Naive thymus-derived CD4-positive, alpha-beta T cell (primary cell): ENCODE measurements at regions not wholly inside any gene's neighbourhood (a gene's known extent, or its start where the extent isn't known, plus 50 kb on each side); places are given as distances from the start of the nearest gene placed in this dataset.

ENCODE experiments used
- ATAC-seq: fragments of 150-1000 bp; cut with Tn5 transposase; 2 replicates; pipeline ENCODE4 v1.10.0; 2021; ENCODE audit warnings: mild to moderate bottlenecking, moderate library complexity
- CTCF ChIA-PET: fragments of 350-600 bp; sonication (Branson Sonifier 250); formaldehyde crosslinking; loops from one replicate; lab custom pipeline; 2021; ENCODE audit warnings: antibody characterized with exemption; lab: Charles Lee
- POLR2A ChIA-PET: fragments of 350-600 bp; sonication (Branson Sonifier 250); formaldehyde crosslinking; loops from one replicate; lab custom pipeline; 2021; ENCODE audit warnings: antibody characterized with exemption, inconsistent platforms; lab: Charles Lee
- DNase-seq, 9 donors: peaks; one replicate each; pipeline versions ENCODE4 v3.0.0 to v3.0.0-alpha.2; 2020 to 2022; ENCODE audit warnings: mixed read lengths in 1 of 9
- H3K27ac ChIP-seq: one replicate; pipeline ENCODE4 v1.7.0; 2013; ENCODE audit warnings: mild to moderate bottlenecking, low read depth, low read length, moderate library complexity
- H3K27me3 ChIP-seq, 2 donors: one replicate each; pipeline ENCODE4 v1.7.0; 2013; ENCODE audit warnings: low read length in 2 of 2, mild to moderate bottlenecking in 2 of 2, moderate library complexity in 2 of 2; ENCODE audit not compliant: control insufficient read depth in 2 of 2, insufficient read depth in 2 of 2
- H3K36me3 ChIP-seq, 3 experiments: 1 replicate in 2 of 3; 2 replicates in 1 of 3; pipeline ENCODE4 v1.7.0; 2013; ENCODE audit warnings: low read length in 3 of 3, mild to moderate bottlenecking in 3 of 3, moderate library complexity in 1 of 3; ENCODE audit not compliant: insufficient read depth in 3 of 3, control insufficient read depth in 2 of 3
- H3K4me1 ChIP-seq, 2 donors: one replicate each; pipeline ENCODE4 v1.7.0; 2013; ENCODE audit warnings: low read length in 2 of 2, mild to moderate bottlenecking in 2 of 2, moderate library complexity in 1 of 2; ENCODE audit not compliant: control insufficient read depth in 2 of 2, insufficient read depth in 2 of 2
- H3K4me3 ChIP-seq: 2 replicates; pipeline ENCODE4 v1.7.0; 2013; ENCODE audit warnings: mild to moderate bottlenecking, low read length
- H3K9me3 ChIP-seq, 3 experiments: 1 replicate in 2 of 3; 2 replicates in 1 of 3; pipeline ENCODE4 v1.7.0; 2013; ENCODE audit warnings: low read length in 3 of 3; ENCODE audit not compliant: control insufficient read depth in 2 of 3
- H3K27ac Mint-ChIP-seq, 9 donors: one replicate each; pipeline ENCODE4 v1.8.0; 2020 to 2022; ENCODE audit warnings: mixed read lengths in 9 of 9, mild to moderate bottlenecking in 8 of 9, moderate library complexity in 5 of 9, inconsistent platforms in 2 of 9
- H3K27me3 Mint-ChIP-seq, 5 donors: one replicate each; pipeline ENCODE4 v1.8.0; 2021 to 2022; ENCODE audit warnings: mixed read lengths in 5 of 5, mild to moderate bottlenecking in 1 of 5
- H3K36me3 Mint-ChIP-seq, 5 donors: one replicate each; pipeline ENCODE4 v1.8.0; 2020 to 2022; ENCODE audit warnings: mixed read lengths in 5 of 5, mild to moderate bottlenecking in 3 of 5, inconsistent platforms in 1 of 5
- H3K4me1 Mint-ChIP-seq, 7 donors: one replicate each; pipeline ENCODE4 v1.8.0; 2020 to 2022; ENCODE audit warnings: mixed read lengths in 7 of 7, mild to moderate bottlenecking in 3 of 7, inconsistent platforms in 1 of 7
- H3K4me3 Mint-ChIP-seq, 10 donors: one replicate each; pipeline ENCODE4 v1.8.0; 2020 to 2022; ENCODE audit warnings: mild to moderate bottlenecking in 10 of 10, mixed read lengths in 10 of 10, moderate library complexity in 6 of 10, inconsistent platforms in 2 of 10
- H3K9me3 Mint-ChIP-seq, 11 donors: one replicate each; pipeline ENCODE4 v1.8.0; 2020 to 2022; ENCODE audit warnings: mixed read lengths in 11 of 11, mild to moderate bottlenecking in 4 of 11, inconsistent platforms in 1 of 11, moderate library complexity in 1 of 11
- intact Hi-C, 2 donors: fragments of 100-400 bp; cut with micrococcal nuclease; formaldehyde crosslinking; loops; one replicate each; pipeline ENCODE4 v1.15.1; 2023

GRCh38 chr6:22362361-22362760, 65.5 kb upstream of the PRL start:
- Histone ChIP-seq H3K9me3 (no peaks in the 10 kb centered on the region), H3K4me3 (no peak overlapping the region), H3K4me1 (no peaks in the 10 kb centered on the region), H3K36me3 (no peaks in the 10 kb centered on the region), H3K27me3 (no peaks in the 10 kb centered on the region), H3K27ac (no peak overlapping the region)
- Mint-ChIP-seq H3K4me1 (peaks cover 0 to 6% (median 0%) of the 10 kb centered on the region in 7 donors), H3K27me3 (peaks cover 0 to 5% (median 0%) of the 10 kb centered on the region in 5 donors), H3K27ac (no peak overlapping the region), H3K36me3 (no peaks in the 10 kb centered on the region), H3K4me3 (no peak overlapping the region), H3K9me3 (peaks cover 0 to 7% (median 3%) of the 10 kb centered on the region in 11 donors)
- intact Hi-C loops, result no loop called here
- no peak for ATAC-seq
- ChIA-PET CTCF (no interaction called here), POLR2A (no interaction called here)
- DNase-seq, result no peak

- POLR2A ChIA-PET, result no interaction called here
- peaks cover 0 to 6% (median 0%) of the 10 kb centered on the region in 7 donors for H3K4me1 Mint-ChIP-seq
- no peaks in the 10 kb centered on the region for H3K27me3 ChIP-seq
- no peak for ATAC-seq
- no peaks in the 10 kb centered on the region for H3K4me1 ChIP-seq
- peaks cover 0 to 7% (median 3%) of the 10 kb centered on the region in 11 donors for H3K9me3 Mint-ChIP-seq
- H3K27ac ChIP-seq, result no peak overlapping the region
- H3K4me3 Mint-ChIP-seq, result no peak overlapping the region
- intact Hi-C loops, result no loop called here
- H3K9me3 ChIP-seq, result no peaks in the 10 kb centered on the region
- H3K36me3 Mint-ChIP-seq, result no peaks in the 10 kb centered on the region
- CTCF ChIA-PET, result no interaction called here
- H3K4me3 ChIP-seq, result no peak overlapping the region
- H3K27ac Mint-ChIP-seq, result no peak overlapping the region
- DNase-seq, result no peak
- no peaks in the 10 kb centered on the region for H3K36me3 ChIP-seq
- peaks cover 0 to 5% (median 0%) of the 10 kb centered on the region in 5 donors for H3K27me3 Mint-ChIP-seq
Measured at GRCh38 chr6:22363166-22363713, 66.4 kb upstream of the PRL start.

- H3K36me3 Mint-ChIP-seq, result no peaks in the 10 kb centered on the region
- no peak overlapping the region for H3K27ac ChIP-seq
- H3K4me1 Mint-ChIP-seq, result peaks cover 0 to 6% (median 0%) of the 10 kb centered on the region in 7 donors
- intact Hi-C loops, result no loop called here
- CTCF ChIA-PET, result no interaction called here
- H3K36me3 ChIP-seq, result no peaks in the 10 kb centered on the region
- ATAC-seq (no peak), DNase-seq (no peak)
- H3K27ac Mint-ChIP-seq, result no peak overlapping the region
- POLR2A ChIA-PET, result no interaction called here
- H3K27me3 Mint-ChIP-seq, result peaks cover 0 to 5% (median 0%) of the 10 kb centered on the region in 5 donors
- H3K4me1 ChIP-seq, result no peaks in the 10 kb centered on the region
- H3K4me3 ChIP-seq, result no peak overlapping the region
- H3K27me3 ChIP-seq, result no peaks in the 10 kb centered on the region
- H3K4me3 Mint-ChIP-seq, result no peak overlapping the region
- no peaks in the 10 kb centered on the region for H3K9me3 ChIP-seq
- H3K9me3 Mint-ChIP-seq, result peaks cover 0 to 7% (median 3%) of the 10 kb centered on the region in 11 donors
Measured at GRCh38 chr6:22363714-22364239, 66.9 kb upstream of the PRL start.

GRCh38 chr6:22364306-22364705, 67.5 kb upstream of the PRL start:
- ChIA-PET CTCF (no interaction called here), POLR2A (no interaction called here)
- no peaks in the 10 kb centered on the region for H3K9me3 ChIP-seq
- H3K27me3 ChIP-seq, result no peaks in the 10 kb centered on the region
- peaks cover 0 to 7% (median 2%) of the 10 kb centered on the region in 11 donors for H3K9me3 Mint-ChIP-seq
- H3K27ac ChIP-seq, result no peak overlapping the region
- H3K36me3 ChIP-seq, result no peaks in the 10 kb centered on the region
- H3K4me1 Mint-ChIP-seq, result peaks cover 0 to 6% (median 0%) of the 10 kb centered on the region in 7 donors
- H3K27ac Mint-ChIP-seq, result no peak overlapping the region
- H3K36me3 Mint-ChIP-seq, result no peaks in the 10 kb centered on the region
- peaks cover 0 to 2% (median 0%) of the 10 kb centered on the region in 5 donors for H3K27me3 Mint-ChIP-seq
- DNase-seq (no peak), ATAC-seq (no peak)
- H3K4me3 Mint-ChIP-seq, result no peak overlapping the region
- intact Hi-C loops, result no loop called here
- no peaks in the 10 kb centered on the region for H3K4me1 ChIP-seq
- no peak overlapping the region for H3K4me3 ChIP-seq

GRCh38 chr6:22366214-22366613, 69.4 kb upstream of the PRL start:
- DNase-seq (no peak), ATAC-seq (peak; percentile 57)
- Mint-ChIP-seq H3K4me1 (peaks cover 0 to 6% (median 0%) of the 10 kb centered on the region in 7 donors), H3K36me3 (no peaks in the 10 kb centered on the region), H3K4me3 (no peak overlapping the region), H3K27me3 (no peaks in the 10 kb centered on the region), H3K27ac (no peak overlapping the region), H3K9me3 (peaks cover 0 to 9% (median 0%) of the 10 kb centered on the region in 11 donors)
- H3K9me3 ChIP-seq, result no peaks in the 10 kb centered on the region
- H3K27ac ChIP-seq, result no peak overlapping the region
- H3K4me1 ChIP-seq, result no peaks in the 10 kb centered on the region
- H3K36me3 ChIP-seq, result no peaks in the 10 kb centered on the region
- no peaks in the 10 kb centered on the region for H3K27me3 ChIP-seq
- ChIA-PET CTCF (no interaction called here), POLR2A (no interaction called here)
- no peak overlapping the region for H3K4me3 ChIP-seq
- intact Hi-C loops, result no loop called here

GRCh38 chr6:22367346-22367745, 70.5 kb upstream of the PRL start:
- intact Hi-C loops, result no loop called here
- DNase-seq (no peak), ATAC-seq (no peak)
- no peak overlapping the region for H3K27ac Mint-ChIP-seq
- H3K9me3 Mint-ChIP-seq, result peaks cover 0 to 9% (median 0%) of the 10 kb centered on the region in 11 donors
- Histone ChIP-seq H3K4me3 (no peak overlapping the region), H3K27ac (no peak overlapping the region), H3K36me3 (no peaks in the 10 kb centered on the region), H3K4me1 (no peaks in the 10 kb centered on the region), H3K9me3 (no peaks in the 10 kb centered on the region), H3K27me3 (no peaks in the 10 kb centered on the region)
- H3K4me1 Mint-ChIP-seq, result peaks cover 0 to 6% (median 0%) of the 10 kb centered on the region in 7 donors
- H3K36me3 Mint-ChIP-seq, result no peaks in the 10 kb centered on the region
- H3K27me3 Mint-ChIP-seq, result no peaks in the 10 kb centered on the region
- ChIA-PET CTCF (no interaction called here), POLR2A (no interaction called here)
- no peak overlapping the region for H3K4me3 Mint-ChIP-seq

GRCh38 chr6:22368794-22369193, 72.0 kb upstream of the PRL start:
- Mint-ChIP-seq H3K4me1 (peaks cover 0 to 1% (median 0%) of the 10 kb centered on the region in 7 donors), H3K4me3 (no peak overlapping the region), H3K9me3 (peaks cover 0 to 12% (median 0%) of the 10 kb centered on the region in 11 donors), H3K27ac (no peak overlapping the region), H3K36me3 (no peaks in the 10 kb centered on the region), H3K27me3 (no peaks in the 10 kb centered on the region)
- ChIA-PET CTCF (no interaction called here), POLR2A (no interaction called here)
- intact Hi-C loops, result no loop called here
- Histone ChIP-seq H3K27me3 (no peaks in the 10 kb centered on the region), H3K27ac (no peak overlapping the region), H3K4me1 (no peaks in the 10 kb centered on the region), H3K36me3 (no peaks in the 10 kb centered on the region), H3K4me3 (no peak overlapping the region), H3K9me3 (no peaks in the 10 kb centered on the region)
- no peak for ATAC-seq
- no peak for DNase-seq
